ENCODE measurements at regions not wholly inside any gene's neighbourhood (a gene's known extent, or its start where the extent isn't known, plus 50 kb on each side); places are given as distances from the start of the nearest gene placed in this dataset.

DNA sequence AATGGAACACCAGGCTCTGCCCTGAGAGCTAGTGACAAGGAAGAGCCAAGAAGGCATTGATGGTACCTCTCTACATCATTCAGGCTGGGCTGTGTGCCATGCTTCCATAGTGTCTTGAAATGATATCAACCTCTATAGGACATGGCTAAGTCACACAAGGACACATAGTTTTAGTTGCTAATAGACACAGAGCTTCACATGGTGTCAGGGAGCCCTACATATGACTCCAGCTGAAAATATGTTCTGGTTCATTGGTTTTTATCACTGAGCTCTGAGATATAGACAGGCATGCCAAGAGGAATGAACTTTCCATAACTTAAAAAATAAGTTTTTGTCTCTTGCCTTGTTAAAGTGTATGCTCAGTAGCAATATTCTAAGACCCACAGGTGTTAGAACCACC, 72.1 kb upstream of the PRKG2 start:
- TF ChIP-seq FOXM1 (IDR thresholded peaks at IDR 0.05; ENCODE audit: borderline replicate concordance, low read depth) (no peak), NFIC (IDR thresholded peaks at IDR 0.05) (no peak), CEBPB (IDR thresholded peaks at IDR 0.05) (no peak), YY1 (IDR thresholded peaks at IDR 0.05; ENCODE audit: low read depth) (no peak), REST (IDR thresholded peaks at IDR 0.05; ENCODE audit: low read depth) (no peak), TAF1 (IDR thresholded peaks at IDR 0.05; ENCODE audit: low read depth) (no peak)

Measured in Ishikawa (cell line).